Activated CD8-positive, alpha-beta T cell treated with anti-CD3 and anti-CD28 coated beads, Interleukin-2, amount 10 ng/mL, durations not matched to agents 7 days and 5 days (primary cell): ENCODE measurements at regions not wholly inside any gene's neighbourhood (a gene's known extent, or its start where the extent isn't known, plus 50 kb on each side); places are given as distances from the start of the nearest gene placed in this dataset.

Experiments
- ATAC-seq: fragments of 150-1000 bp; cut with Tn5 transposase; one replicate; pipeline ENCODE4 v1.10.0; 2021; ENCODE audit warnings: moderate library complexity
- CTCF ChIA-PET: fragments of 350-600 bp; sonication (Branson Sonifier 250); formaldehyde crosslinking; loops from one replicate; lab custom pipeline; 2021; ENCODE audit warnings: antibody characterized with exemption; lab: Charles Lee
- POLR2A ChIA-PET: fragments of 350-600 bp; sonication (Branson Sonifier 250); formaldehyde crosslinking; loops from one replicate; lab custom pipeline; 2021; ENCODE audit warnings: antibody characterized with exemption; lab: Charles Lee
- DNase-seq: peaks from one replicate; pipeline ENCODE4 v3.0.0-alpha.2; 2020
- H3K27ac Mint-ChIP-seq: one replicate; pipeline ENCODE4 v1.8.0; 2021; ENCODE audit warnings: mild to moderate bottlenecking, mixed read lengths
- H3K27me3 Mint-ChIP-seq: one replicate; pipeline ENCODE4 v1.8.0; 2021; ENCODE audit warnings: low read depth, mixed read lengths
- H3K36me3 Mint-ChIP-seq: one replicate; pipeline ENCODE4 v1.8.0; 2021; ENCODE audit warnings: low read depth, mixed read lengths
- H3K4me1 Mint-ChIP-seq: one replicate; pipeline ENCODE4 v1.8.0; 2021; ENCODE audit warnings: low read depth, mixed read lengths
- H3K4me3 Mint-ChIP-seq: one replicate; pipeline ENCODE4 v1.8.0; 2021; ENCODE audit warnings: mild to moderate bottlenecking, mixed read lengths
- H3K9me3 Mint-ChIP-seq: one replicate; pipeline ENCODE4 v1.8.0; 2022; ENCODE audit warnings: mixed read lengths; ENCODE audit not compliant: insufficient read depth

DNA sequence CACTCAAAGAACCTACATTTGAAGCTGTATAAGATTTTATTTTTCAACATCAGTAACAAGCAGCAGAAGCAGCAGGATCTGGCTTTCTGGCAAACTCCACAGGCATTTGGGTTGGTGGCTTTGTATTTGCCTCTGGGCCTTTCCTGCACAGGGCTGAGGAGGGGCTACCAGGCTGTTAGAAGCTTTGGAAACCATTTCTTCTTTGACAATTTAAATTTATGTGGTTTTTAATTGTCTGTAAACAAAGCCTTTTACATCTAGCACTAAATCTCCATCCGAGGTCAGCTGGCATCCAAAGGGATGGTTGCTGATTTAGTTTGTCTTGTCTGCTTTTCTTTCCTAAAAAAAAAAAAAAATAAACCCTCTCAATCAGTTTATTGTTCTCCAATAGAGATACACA, 127.5 kb upstream of the OBI1 start:
- CTCF ChIA-PET: no interaction called here
- no peak overlapping the region for H3K4me3 Mint-ChIP-seq
- DNase-seq (no peak), ATAC-seq (no peak)
- H3K9me3 Mint-ChIP-seq: no peaks in the 10 kb centered on the region
- H3K4me1 Mint-ChIP-seq: no peaks in the 10 kb centered on the region
- peaks cover 16% of the 10 kb centered on the region for H3K27me3 Mint-ChIP-seq
- H3K27ac Mint-ChIP-seq: no peak overlapping the region
- H3K36me3 Mint-ChIP-seq: no peaks in the 10 kb centered on the region
- POLR2A ChIA-PET: no interaction called here

DNA sequence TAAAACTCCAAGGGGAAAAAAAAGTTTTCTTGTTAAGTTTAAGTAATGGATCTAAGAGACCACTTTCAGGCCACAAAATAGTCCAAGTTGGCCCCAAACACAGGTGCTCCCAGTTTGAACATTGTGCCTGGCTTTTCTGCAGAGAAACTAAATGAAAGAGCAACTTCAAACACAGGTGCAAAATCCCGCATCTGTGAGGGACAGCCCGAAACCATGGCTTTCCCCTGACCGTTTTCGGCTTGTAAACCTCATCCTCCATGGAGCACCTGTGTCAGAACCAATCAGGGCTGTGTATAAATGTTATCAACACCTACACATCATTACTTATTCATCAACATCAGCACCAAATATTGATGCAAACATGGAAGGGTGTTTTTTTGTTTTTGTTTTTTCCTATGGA, 126.8 kb upstream of the OBI1 start:
- POLR2A ChIA-PET: no interaction called here

DNA sequence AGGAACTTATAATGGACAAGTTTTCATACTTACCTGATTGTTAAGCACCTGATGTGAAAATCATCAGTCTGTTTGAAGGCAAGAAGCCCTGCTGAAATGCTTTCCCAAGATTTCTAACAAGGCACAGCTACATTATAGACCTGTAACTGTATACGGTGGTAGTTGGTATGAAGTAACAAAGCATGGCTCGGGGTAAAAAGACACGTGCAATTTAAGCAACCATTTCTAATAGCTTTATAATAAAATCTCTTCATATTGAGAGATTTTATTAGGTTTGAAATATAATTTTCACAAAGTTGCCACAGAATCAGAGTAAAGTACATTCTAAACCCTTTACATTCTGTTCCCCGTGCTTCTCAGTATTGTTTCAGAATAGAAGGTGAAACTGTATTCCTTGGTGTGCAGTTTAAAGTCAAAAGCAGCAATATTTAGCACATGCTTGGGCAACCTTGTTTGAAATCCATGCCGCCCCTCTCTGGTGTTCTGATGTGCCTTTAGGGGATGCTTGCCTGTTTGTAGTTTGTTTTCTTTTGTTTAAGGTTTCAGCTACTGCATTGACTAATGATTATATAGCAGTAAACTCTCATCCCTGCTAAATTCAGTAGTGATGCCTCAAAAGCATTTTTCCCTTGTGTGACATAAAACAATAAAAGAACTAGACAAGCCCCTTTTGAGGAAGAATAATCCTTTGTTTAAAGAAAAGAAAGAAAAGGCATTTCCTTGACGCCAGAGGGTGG, 125.2 kb upstream of the OBI1 start:
- H3K27ac Mint-ChIP-seq: no peak overlapping the region
- ChIA-PET POLR2A (no interaction called here), CTCF (no interaction called here)
- H3K4me1 Mint-ChIP-seq: no peaks in the 10 kb centered on the region
- H3K27me3 Mint-ChIP-seq: peaks cover 20% of the 10 kb centered on the region
- ATAC-seq (no peak), DNase-seq (no peak)
- no peak overlapping the region for H3K4me3 Mint-ChIP-seq
- H3K9me3 Mint-ChIP-seq: no peaks in the 10 kb centered on the region
- no peaks in the 10 kb centered on the region for H3K36me3 Mint-ChIP-seq

More for the DNA sequence above, 126.8 kb upstream of the OBI1 start:
- Mint-ChIP-seq H3K4me1 (no peaks in the 10 kb centered on the region), H3K4me3 (no peak overlapping the region), H3K27me3 (peaks cover 16% of the 10 kb centered on the region), H3K36me3 (no peaks in the 10 kb centered on the region), H3K9me3 (no peaks in the 10 kb centered on the region), H3K27ac (no peak overlapping the region)
- ATAC-seq (no peak), DNase-seq (no peak)
- CTCF ChIA-PET: no interaction called here

DNA sequence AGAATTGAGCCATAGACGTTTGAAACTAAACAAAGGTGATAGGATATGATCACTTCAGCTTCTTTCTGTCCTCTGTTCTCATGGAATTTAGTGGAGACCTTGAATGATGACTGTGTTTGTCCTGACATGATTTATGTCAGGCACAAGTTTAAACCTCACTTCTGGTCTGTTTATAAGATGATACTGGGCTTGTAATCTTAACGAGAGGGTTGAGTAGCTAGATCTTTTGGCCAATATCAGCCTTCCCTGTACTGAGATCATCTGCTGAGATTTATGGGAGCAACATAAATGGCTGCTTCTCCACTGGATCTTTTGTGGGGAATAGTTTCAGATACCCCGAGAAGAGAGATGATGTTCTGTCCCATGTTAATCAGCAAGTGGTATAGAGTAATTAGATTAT, 121.8 kb upstream of the OBI1 start:
- Mint-ChIP-seq H3K27ac (no peak overlapping the region), H3K36me3 (no peaks in the 10 kb centered on the region), H3K27me3 (peaks cover 16% of the 10 kb centered on the region), H3K4me1 (no peaks in the 10 kb centered on the region), H3K9me3 (no peaks in the 10 kb centered on the region), H3K4me3 (no peak overlapping the region)
- ATAC-seq (no peak), DNase-seq (no peak)
- ChIA-PET POLR2A (no interaction called here), CTCF (no interaction called here)

DNA sequence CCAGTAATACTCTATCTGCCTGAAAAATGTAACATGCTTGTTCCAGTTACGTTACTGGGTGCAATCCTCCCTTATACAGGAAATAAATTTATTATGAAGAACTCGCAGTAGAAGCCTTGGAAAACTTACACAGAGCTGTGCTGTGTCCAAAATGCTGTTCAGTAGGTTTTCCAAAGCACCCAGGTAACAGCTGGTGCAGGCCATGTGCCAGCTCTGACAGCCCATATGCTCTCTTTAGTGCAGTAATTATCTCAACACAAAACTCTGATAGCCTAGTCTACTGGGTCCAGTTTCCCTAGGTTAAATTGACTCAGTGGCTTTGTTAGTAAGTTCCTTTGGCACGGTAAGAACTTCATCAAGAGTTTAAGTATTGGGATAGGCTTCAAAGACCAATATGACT, 120.7 kb upstream of the OBI1 start:
- ATAC-seq (no peak), DNase-seq (no peak)
- Mint-ChIP-seq H3K4me1 (no peaks in the 10 kb centered on the region), H3K4me3 (no peak overlapping the region), H3K9me3 (no peaks in the 10 kb centered on the region), H3K27ac (no peak overlapping the region), H3K36me3 (no peaks in the 10 kb centered on the region), H3K27me3 (peaks cover 16% of the 10 kb centered on the region)
- ChIA-PET POLR2A (no interaction called here), CTCF (no interaction called here)

DNA sequence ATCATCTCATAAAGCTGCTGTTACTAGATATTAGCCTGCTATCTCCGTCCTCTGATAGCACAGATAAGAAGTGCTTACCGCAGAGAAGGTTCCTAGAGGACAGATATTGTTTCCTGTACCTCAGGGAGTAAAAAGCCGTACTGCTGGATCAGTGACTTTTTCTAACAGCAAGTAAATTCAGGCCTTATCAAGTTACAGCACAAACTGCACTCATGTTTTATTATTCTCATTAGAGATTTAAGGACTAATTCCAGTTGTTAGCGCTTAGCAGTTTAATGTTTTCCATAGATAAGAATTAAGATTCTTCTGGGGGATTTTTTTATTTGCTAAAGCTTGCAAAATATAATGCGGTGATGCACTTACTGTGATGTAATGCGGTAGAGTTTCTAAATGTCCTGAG, 119.0 kb upstream of the OBI1 start:
- Mint-ChIP-seq H3K4me1 (no peaks in the 10 kb centered on the region), H3K27ac (no peak overlapping the region), H3K9me3 (no peaks in the 10 kb centered on the region), H3K4me3 (no peak overlapping the region), H3K36me3 (no peaks in the 10 kb centered on the region), H3K27me3 (peaks cover 14% of the 10 kb centered on the region)
- CTCF ChIA-PET: interaction anchor here (1.1 kb wide), 2 partner anchors 28 to 64 kb away, joined by 3 read pairs; no protein-coding TSS in a partner anchor
- POLR2A ChIA-PET: no interaction called here
- DNase-seq (no peak), ATAC-seq (no peak)

DNA sequence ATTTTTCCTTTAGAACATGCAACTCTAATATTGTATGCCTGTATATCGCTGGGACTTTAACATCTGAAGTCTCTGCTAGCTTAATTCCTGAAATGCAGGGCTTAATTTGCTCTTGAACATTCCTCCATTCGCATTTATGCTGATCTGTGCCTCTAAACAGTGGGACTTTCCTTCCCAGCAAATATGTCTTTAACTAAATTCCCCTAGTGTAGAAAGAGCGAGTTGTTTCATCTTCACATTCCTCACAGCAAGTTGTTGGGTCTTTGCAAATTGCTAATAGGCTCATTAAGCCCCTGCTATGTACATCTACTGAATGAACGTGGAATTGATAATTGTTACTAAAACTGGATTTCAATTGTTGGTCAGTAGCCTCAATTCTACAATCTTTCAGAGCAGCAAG, 118.4 kb upstream of the OBI1 start:
- no peak overlapping the region for H3K27ac Mint-ChIP-seq
- POLR2A ChIA-PET: no interaction called here
- no peak for DNase-seq
- ATAC-seq: no peak
- H3K4me3 Mint-ChIP-seq: no peak overlapping the region
- peaks cover 10% of the 10 kb centered on the region for H3K27me3 Mint-ChIP-seq
- no peaks in the 10 kb centered on the region for H3K36me3 Mint-ChIP-seq
- no peaks in the 10 kb centered on the region for H3K4me1 Mint-ChIP-seq
- CTCF ChIA-PET: no interaction called here
- H3K9me3 Mint-ChIP-seq: no peaks in the 10 kb centered on the region

DNA sequence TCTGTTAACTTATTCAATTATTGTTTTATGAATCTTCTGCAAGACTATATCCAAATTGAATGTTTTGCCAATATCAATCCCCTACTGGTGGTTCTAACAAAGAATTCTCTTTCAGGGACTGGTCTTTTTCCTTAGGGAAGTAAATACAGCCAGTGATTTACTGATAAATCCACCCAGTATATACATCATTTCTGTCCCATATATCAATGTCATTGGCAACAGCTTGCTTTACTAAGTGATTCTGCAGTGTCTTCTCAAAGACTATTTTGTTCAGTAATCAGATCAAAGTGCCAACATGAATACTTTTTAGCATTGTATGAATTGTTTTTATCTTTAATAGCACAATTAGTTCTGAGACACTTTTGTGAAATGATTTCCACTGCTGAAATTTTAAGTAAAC, 114.0 kb upstream of the OBI1 start:
- POLR2A ChIA-PET: no interaction called here
- Mint-ChIP-seq H3K9me3 (no peaks in the 10 kb centered on the region), H3K36me3 (no peaks in the 10 kb centered on the region), H3K4me3 (no peak overlapping the region), H3K27me3 (peaks cover 4% of the 10 kb centered on the region), H3K27ac (no peak overlapping the region), H3K4me1 (no peaks in the 10 kb centered on the region)
- CTCF ChIA-PET: interaction anchor here (1.2 kb wide), 1 partner anchor 16 kb away, joined by 3 read pairs; no protein-coding TSS in a partner anchor
- ATAC-seq: no peak
- no peak for DNase-seq

DNA sequence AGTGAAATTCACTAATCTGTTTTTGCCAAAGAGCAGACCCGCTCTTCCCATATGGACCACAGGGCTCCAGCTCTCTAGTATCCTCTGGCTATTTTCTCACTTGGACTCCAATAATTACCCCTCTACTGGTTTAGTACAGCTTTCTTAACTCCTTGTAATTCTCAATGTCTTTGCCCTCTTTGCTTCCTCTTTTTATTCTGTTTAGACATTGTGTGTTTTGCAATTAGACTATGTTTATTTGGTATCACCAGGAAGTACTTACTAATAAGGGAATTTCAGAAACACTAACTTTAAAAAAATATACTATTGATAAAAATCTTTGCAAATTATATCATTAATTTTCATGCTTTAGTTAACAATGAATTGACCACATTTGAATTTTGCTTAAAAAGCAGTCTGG, 111.6 kb upstream of the OBI1 start:
- no peak overlapping the region for H3K27ac Mint-ChIP-seq
- no peak for DNase-seq
- no peak overlapping the region for H3K4me3 Mint-ChIP-seq
- no peaks in the 10 kb centered on the region for H3K9me3 Mint-ChIP-seq
- H3K4me1 Mint-ChIP-seq: no peaks in the 10 kb centered on the region
- POLR2A ChIA-PET: no interaction called here
- CTCF ChIA-PET: no interaction called here
- H3K27me3 Mint-ChIP-seq: peaks cover 2% of the 10 kb centered on the region
- H3K36me3 Mint-ChIP-seq: no peaks in the 10 kb centered on the region
- ATAC-seq: no peak

DNA sequence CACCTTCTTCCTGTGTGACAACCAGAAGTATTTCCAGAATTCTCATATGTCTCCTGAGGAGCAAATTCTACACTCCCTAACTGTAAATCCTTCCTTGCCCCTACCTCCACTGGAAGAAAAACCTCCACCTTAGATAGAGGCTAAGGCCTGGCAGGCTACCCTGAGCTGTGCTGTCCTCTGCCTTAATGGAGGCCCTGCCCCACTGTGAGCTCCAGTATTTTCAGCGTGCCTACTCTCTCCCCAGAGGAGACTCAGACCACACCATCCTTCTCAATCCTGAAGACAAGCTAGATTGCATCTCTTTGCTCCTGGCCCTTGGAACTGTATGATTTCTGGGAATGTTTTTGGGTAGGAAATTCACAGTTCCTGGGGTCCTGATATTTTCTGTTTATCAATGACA, 110.0 kb upstream of the OBI1 start:
- H3K36me3 Mint-ChIP-seq: no peaks in the 10 kb centered on the region
- DNase-seq (no peak), ATAC-seq (no peak)
- no peak overlapping the region for H3K27ac Mint-ChIP-seq
- H3K4me3 Mint-ChIP-seq: no peak overlapping the region
- POLR2A ChIA-PET: no interaction called here
- peaks cover 2% of the 10 kb centered on the region for H3K27me3 Mint-ChIP-seq
- CTCF ChIA-PET: no interaction called here
- H3K4me1 Mint-ChIP-seq: no peaks in the 10 kb centered on the region
- H3K9me3 Mint-ChIP-seq: no peaks in the 10 kb centered on the region

DNA sequence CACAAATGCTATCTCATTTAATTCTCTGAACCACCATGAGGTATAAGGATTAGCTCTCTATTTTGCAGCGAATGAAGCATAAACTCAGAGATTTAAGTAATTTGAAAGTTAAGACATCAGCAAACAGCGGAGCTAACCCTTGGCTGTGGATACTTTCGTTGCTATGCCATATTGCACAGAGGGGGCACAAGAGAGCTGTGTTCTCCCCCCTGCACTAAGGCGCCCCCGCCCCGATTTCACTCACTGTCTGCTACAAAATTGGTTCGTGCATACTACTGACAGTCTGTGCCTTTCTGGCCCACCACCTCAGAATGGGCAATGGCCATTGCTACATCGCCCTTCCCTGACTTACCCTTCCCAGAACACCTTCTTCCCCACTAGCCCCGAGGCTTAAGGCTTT, 105.7 kb upstream of the OBI1 start:
- Mint-ChIP-seq H3K27ac (no peak overlapping the region), H3K27me3 (no peaks in the 10 kb centered on the region), H3K36me3 (no peaks in the 10 kb centered on the region), H3K4me1 (no peaks in the 10 kb centered on the region), H3K9me3 (no peaks in the 10 kb centered on the region), H3K4me3 (no peak overlapping the region)
- ChIA-PET POLR2A (no interaction called here), CTCF (no interaction called here)
- DNase-seq (no peak), ATAC-seq (no peak)

DNA sequence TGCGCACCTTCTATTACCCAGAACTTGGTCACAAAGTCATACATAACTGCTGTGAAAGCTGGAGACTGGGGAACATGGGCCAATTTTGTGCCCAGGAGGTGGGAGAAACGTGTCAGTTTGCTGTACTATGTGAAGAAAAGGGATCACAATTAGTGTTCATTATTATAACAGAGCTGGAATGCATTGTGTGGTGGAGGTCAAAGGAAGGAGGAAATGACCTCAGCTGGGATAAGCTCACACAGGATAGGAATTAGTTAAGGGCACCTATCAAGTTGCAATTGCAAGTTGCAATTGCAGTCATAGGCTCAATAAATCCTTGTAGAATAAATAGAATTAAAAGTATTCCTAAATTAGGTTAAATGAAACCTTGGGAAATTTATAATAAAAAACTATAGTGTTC, 103.9 kb upstream of the OBI1 start:
- ChIA-PET POLR2A (no interaction called here), CTCF (no interaction called here)
- Mint-ChIP-seq H3K9me3 (no peaks in the 10 kb centered on the region), H3K4me1 (no peaks in the 10 kb centered on the region), H3K27me3 (no peaks in the 10 kb centered on the region), H3K27ac (no peak overlapping the region), H3K4me3 (no peak overlapping the region), H3K36me3 (no peaks in the 10 kb centered on the region)
- DNase-seq (no peak), ATAC-seq (no peak)

DNA sequence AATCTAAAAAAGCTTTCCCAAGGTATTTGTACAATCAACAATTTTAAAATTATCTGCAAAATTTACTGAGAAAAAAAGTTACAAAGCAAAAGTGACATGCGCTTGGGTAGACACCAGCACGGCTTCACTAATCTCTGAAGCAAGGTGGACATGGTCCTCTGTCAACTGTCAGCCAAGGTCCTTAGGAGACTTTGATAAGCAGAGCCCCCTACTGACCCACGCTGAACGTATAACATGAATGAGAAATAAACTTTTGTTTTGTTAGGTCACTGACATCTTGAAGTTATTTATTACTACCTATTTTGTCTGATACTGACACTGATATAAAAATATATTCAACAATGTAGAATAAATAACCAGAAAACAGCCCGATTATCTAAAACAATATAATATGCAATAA, 100.7 kb upstream of the OBI1 start:
- H3K4me3 Mint-ChIP-seq: no peak overlapping the region
- DNase-seq (no peak), ATAC-seq (no peak)
- POLR2A ChIA-PET: no interaction called here
- CTCF ChIA-PET: no interaction called here
- no peaks in the 10 kb centered on the region for H3K27me3 Mint-ChIP-seq
- H3K9me3 Mint-ChIP-seq: no peaks in the 10 kb centered on the region
- no peak overlapping the region for H3K27ac Mint-ChIP-seq
- H3K4me1 Mint-ChIP-seq: no peaks in the 10 kb centered on the region
- no peaks in the 10 kb centered on the region for H3K36me3 Mint-ChIP-seq
